Liver (tissue), 8 donors: ENCODE measurements at regions not wholly inside any gene's neighbourhood (a gene's known extent, or its start where the extent isn't known, plus 50 kb on each side); places are given as distances from the start of the nearest gene placed in this dataset.
A peak's percentile ranks its signal among the peaks of the same experiment; 100 is the strongest.

Source experiments
- DNase-seq: peaks from one replicate; pipeline ENCODE4 v3.0.0-alpha.2; 2017; ENCODE audit warnings: low spot score
- H3K27ac ChIP-seq, 2 donors: one replicate each; pipeline ENCODE4 v1.7.0; 2013; ENCODE audit warnings: inconsistent platforms in 2 of 2, low read length in 2 of 2, control low read depth in 1 of 2, low read depth in 1 of 2, mild to moderate bottlenecking in 1 of 2
- H3K27me3 ChIP-seq, 4 donors: one replicate each; pipeline versions ENCODE4 v1.6.1 to v1.7.0; 2013; ENCODE audit warnings: low read length in 3 of 4, inconsistent platforms in 1 of 4, mild to moderate bottlenecking in 1 of 4, moderate library complexity in 1 of 4; ENCODE audit not compliant: control insufficient read depth in 4 of 4, insufficient read depth in 4 of 4
- H3K36me3 ChIP-seq, 4 donors: one replicate each; pipeline versions ENCODE4 v1.6.1 to v1.7.0; 2013; ENCODE audit warnings: low read length in 3 of 4, mild to moderate bottlenecking in 3 of 4, low read depth in 1 of 4, moderate library complexity in 1 of 4; ENCODE audit not compliant: control insufficient read depth in 4 of 4, insufficient read depth in 3 of 4
- H3K4me1 ChIP-seq, 4 donors: one replicate each; pipeline versions ENCODE4 v1.6.1 to v1.7.0; 2013; ENCODE audit warnings: low read length in 3 of 4, mild to moderate bottlenecking in 3 of 4, moderate library complexity in 1 of 4; ENCODE audit not compliant: control insufficient read depth in 4 of 4, insufficient read depth in 4 of 4
- H3K4me3 ChIP-seq, 3 donors: one replicate each; pipeline versions ENCODE4 v1.6.1 to v1.7.0; 2013; ENCODE audit warnings: low read length in 3 of 3, control low read depth in 1 of 3, low read depth in 1 of 3, mild to moderate bottlenecking in 1 of 3
- H3K9ac ChIP-seq, 2 donors: one replicate each; pipeline ENCODE4 v1.7.0; 2013; ENCODE audit warnings: low read length in 2 of 2, mild to moderate bottlenecking in 2 of 2, moderate library complexity in 2 of 2, control low read depth in 1 of 2, low read depth in 1 of 2
- H3K9me3 ChIP-seq, 4 donors: one replicate each; pipeline versions ENCODE4 v1.6.1 to v1.7.0; 2013; ENCODE audit warnings: low read length in 3 of 4; ENCODE audit not compliant: control insufficient read depth in 4 of 4
- ATF3 ChIP-seq: IDR thresholded peaks from 2 replicates; pipeline ENCODE4 v1.6.1; 2016; ENCODE audit warnings: antibody characterized with exemption
- CTCF ChIP-seq: fragments of 150-350 bp; IDR thresholded peaks from 2 replicates; pipeline ENCODE4 v1.5.1; 2017; ENCODE audit warnings: improper control_type of control experiment, low read depth, low read length; ENCODE audit not compliant: missing input control
- EGR1 ChIP-seq, 2 donors: IDR thresholded peaks; 2 replicates each; pipeline ENCODE4 v1.6.1; 2016 to 2018; ENCODE audit warnings: antibody characterized with exemption in 2 of 2, low read depth in 2 of 2
- FOXA1 ChIP-seq: IDR thresholded peaks from 2 replicates; pipeline ENCODE4 v1.6.1; 2016; ENCODE audit warnings: antibody characterized with exemption
- GABPA ChIP-seq, 2 donors: IDR thresholded peaks in 1 of 2; conservative IDR thresholded peaks in 1 of 2; 2 replicates each; pipeline ENCODE4 v1.6.1; 2016; ENCODE audit warnings: antibody characterized with exemption in 2 of 2, mild to moderate bottlenecking in 1 of 2, moderate library complexity in 1 of 2
- HNF4A ChIP-seq, 2 donors: conservative IDR thresholded peaks; 2 replicates each; pipeline ENCODE4 v1.6.1; 2016; ENCODE audit warnings: antibody characterized with exemption in 2 of 2, mild to moderate bottlenecking in 2 of 2
- HNF4G ChIP-seq: IDR thresholded peaks from 2 replicates; pipeline ENCODE4 v1.6.1; 2016; ENCODE audit warnings: antibody characterized with exemption
- JUND ChIP-seq, 2 donors: IDR thresholded peaks; 2 replicates each; pipeline ENCODE4 v1.6.1; 2016; ENCODE audit warnings: antibody characterized with exemption in 2 of 2
- MAX ChIP-seq: IDR thresholded peaks from 2 replicates; pipeline ENCODE4 v1.6.1; 2016; ENCODE audit warnings: antibody characterized with exemption
- NR2F2 ChIP-seq: IDR thresholded peaks from 2 replicates; pipeline ENCODE4 v1.6.1; 2016; ENCODE audit warnings: antibody characterized with exemption
- RAD21 ChIP-seq, 2 donors: IDR thresholded peaks; 2 replicates each; pipeline ENCODE4 v1.6.1; 2016; ENCODE audit warnings: antibody characterized with exemption in 2 of 2, mild to moderate bottlenecking in 2 of 2
- REST ChIP-seq: IDR thresholded peaks from 2 replicates; pipeline ENCODE4 v1.6.1; 2016; ENCODE audit warnings: antibody characterized with exemption, mild to moderate bottlenecking
- RXRA ChIP-seq, 2 donors: IDR thresholded peaks; 2 replicates each; pipeline ENCODE4 v1.6.1; 2017 to 2018; ENCODE audit warnings: antibody characterized with exemption in 2 of 2, mild to moderate bottlenecking in 1 of 2
- SP1 ChIP-seq: IDR thresholded peaks from 2 replicates; pipeline ENCODE4 v1.6.1; 2018; ENCODE audit warnings: antibody characterized with exemption, mild to moderate bottlenecking
- TAF1 ChIP-seq: conservative IDR thresholded peaks from 2 replicates; pipeline ENCODE4 v1.6.1; 2016; ENCODE audit warnings: antibody characterized with exemption, mild to moderate bottlenecking
- YY1 ChIP-seq: IDR thresholded peaks from 2 replicates; pipeline ENCODE4 v1.6.1; 2016; ENCODE audit warnings: antibody characterized with exemption, mild to moderate bottlenecking
- ZBTB33 ChIP-seq: IDR thresholded peaks from 2 replicates; pipeline ENCODE4 v1.6.1; 2016; ENCODE audit warnings: antibody characterized with exemption
- WGBS: extraction: QIAGEN DNeasy Blood & Tissue Kit; methylation state at CpG from one replicate; pipeline ENCODE4 v1.1.7; 2013; 5-methylcytosine and 5-hydroxymethylcytosine counted together
- donor health status: healthy.
- donor health status: healthy.
- donor health status: healthy.
- donor health status: healthy.
- donor health status: healthy.

- H3K4me3 ChIP-seq = no peak overlapping the region
- no peaks in the 10 kb centered on the region for H3K4me1 ChIP-seq
- TF ChIP-seq MAX = no peak
- no peak for TF ChIP-seq YY1
- no peak for TF ChIP-seq FOXA1
- TF ChIP-seq SP1 = no peak
- no peak for TF ChIP-seq NR2F2
- no peak for TF ChIP-seq HNF4G
- no peak for TF ChIP-seq ATF3
- TF ChIP-seq TAF1 = no peak
- TF ChIP-seq HNF4A (conservative IDR thresholded peaks at IDR 0.05) = no peak
- TF ChIP-seq GABPA (IDR thresholded peaks at IDR 0.05 in 1 of 2, conservative IDR thresholded peaks at IDR 0.05 in 1 of 2) = no peak
- TF ChIP-seq RAD21 (IDR thresholded peaks at IDR 0.05) = no peak
- no peak for TF ChIP-seq JUND (IDR thresholded peaks at IDR 0.05)
- no peak for TF ChIP-seq ZBTB33
- TF ChIP-seq RXRA (IDR thresholded peaks at IDR 0.05) = no peak
- TF ChIP-seq EGR1 (IDR thresholded peaks at IDR 0.05; ENCODE audit: low read depth in 2 of 2) = no peak
- TF ChIP-seq REST = no peak
- no peak overlapping the region for H3K9ac ChIP-seq
- H3K9me3 ChIP-seq = no peaks in the 10 kb centered on the region
- peak; percentile 29 for DNase-seq
- H3K36me3 ChIP-seq = no peaks in the 10 kb centered on the region
- 90% methylated on average over 9 of the region's 9 CpGs for WGBS
- H3K27me3 ChIP-seq = no peaks in the 10 kb centered on the region
- H3K27ac ChIP-seq = no peak overlapping the region
These were observed 274.2 kb downstream of the XXYLT1 start for GRCh38 chr3:194996746-194997145.

- H3K9ac ChIP-seq = no peak overlapping the region
- TF ChIP-seq NR2F2 = no peak
- no peak for TF ChIP-seq CTCF
These were observed 272.5 kb downstream of the XXYLT1 start for GRCh38 chr3:194998417-194998816.

More at GRCh38 chr3:194998417-194998816, 272.5 kb downstream of the XXYLT1 start:
- Histone ChIP-seq H3K4me3 (no peak overlapping the region), H3K9me3 (no peaks in the 10 kb centered on the region), H3K27ac (no peak overlapping the region), H3K36me3 (no peaks in the 10 kb centered on the region), H3K27me3 (no peaks in the 10 kb centered on the region), H3K4me1 (peaks cover 0 to 6% (median 3%) of the 10 kb centered on the region in 4 donors)
- peak; percentile 10 for DNase-seq
- 89% methylated on average over 6 of the region's 6 CpGs for WGBS
